ENCODE measurements at regions not wholly inside any gene's neighbourhood (a gene's known extent, or its start where the extent isn't known, plus 50 kb on each side); places are given as distances from the start of the nearest gene placed in this dataset.

DNA sequence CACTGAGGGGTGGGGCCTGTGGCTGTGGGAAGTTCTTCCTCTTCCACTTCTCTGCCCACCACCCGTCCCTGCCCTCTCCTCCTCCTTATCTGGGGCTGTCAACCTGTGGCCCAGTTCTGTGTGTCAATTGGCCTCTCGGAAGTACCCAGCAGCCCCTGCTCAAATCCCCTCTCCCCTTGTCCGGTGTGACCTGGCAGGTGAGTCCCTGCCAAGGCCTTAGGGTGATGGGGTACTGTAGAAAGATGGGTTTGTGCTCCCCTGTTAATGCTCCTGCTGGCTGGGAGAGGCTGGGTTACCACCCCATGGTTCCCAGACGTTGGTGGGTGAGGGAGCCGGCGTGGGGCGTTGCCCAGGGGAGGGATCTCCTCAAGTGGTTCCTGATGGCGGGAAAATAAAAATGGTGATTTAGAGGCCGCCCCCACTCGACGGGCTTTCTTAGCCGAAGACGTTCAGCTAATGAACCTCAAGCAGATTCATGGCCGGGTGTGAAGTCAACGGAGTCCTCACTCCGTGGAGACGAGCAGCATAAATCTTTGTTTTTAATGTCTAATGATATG, 141.2 kb downstream of the URI1 start:
- DNase-seq (ENCODE audit: low spot score), result no peak

DNA sequence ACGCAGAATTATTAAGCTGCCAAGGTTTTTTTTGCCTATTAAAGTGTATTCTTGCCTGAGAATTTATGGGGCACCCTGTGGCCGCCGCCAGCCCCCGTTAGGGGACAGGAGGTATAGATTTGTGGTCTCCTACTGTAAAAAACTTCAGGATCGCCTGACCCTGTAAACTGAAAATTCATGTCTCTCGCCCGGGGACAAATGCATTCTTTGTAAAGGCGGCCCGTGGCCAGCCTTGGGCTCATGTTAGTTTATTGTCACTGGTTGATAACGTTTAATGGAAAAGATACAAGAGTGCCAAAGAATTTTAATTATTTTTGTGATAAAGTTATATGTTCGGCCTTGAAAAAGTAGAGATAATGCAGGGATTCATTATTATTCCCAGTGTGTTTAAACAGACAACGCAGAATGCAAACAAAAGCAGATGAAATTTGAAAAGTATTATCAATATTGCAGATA, 141.7 kb downstream of the URI1 start:
- no peak for DNase-seq (ENCODE audit: low spot score)

DNA sequence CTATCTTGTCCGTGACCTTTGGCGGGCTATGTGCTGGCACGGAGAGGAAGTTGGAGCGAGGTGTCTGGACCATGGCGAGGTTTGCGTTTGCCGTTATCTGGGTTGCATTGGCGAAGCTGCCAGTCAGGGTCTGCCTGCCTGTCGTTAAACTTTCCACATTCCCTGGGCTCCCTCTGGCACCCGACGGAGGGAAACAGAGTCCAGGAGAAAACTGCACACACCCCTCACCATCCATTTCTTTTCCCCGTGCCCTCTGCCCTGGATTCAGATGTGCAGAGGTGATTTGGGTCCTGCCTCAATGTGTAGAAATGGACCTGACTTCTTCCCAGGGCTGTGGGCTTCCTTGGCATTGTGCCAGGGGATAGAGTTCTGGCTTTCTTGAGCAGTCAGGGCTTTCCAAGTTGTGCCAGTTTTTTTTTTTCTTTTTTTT, 142.4 kb downstream of the URI1 start:
- DNase-seq (ENCODE audit: low spot score), result no peak

DNA sequence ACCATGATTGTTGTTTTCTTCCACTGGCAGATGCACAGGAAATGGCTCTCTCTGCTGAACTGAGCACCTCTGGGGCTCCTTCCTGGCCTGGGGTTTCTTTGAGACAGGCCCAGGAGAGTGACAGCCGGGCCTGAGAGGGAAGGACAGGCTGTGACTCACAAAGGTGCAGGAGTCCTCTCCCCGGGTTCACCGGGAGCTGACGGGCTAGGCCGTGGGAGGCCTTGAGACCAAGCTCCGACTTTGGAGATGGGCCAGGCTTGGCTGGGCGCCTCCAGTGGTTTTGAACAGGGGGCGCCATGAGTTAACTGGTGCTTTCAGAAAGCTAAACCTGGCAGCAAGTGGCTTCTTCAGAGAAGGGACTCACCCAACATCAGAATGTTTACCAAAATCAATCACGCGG, 143.4 kb downstream of the URI1 start:
- no peak for DNase-seq (ENCODE audit: low spot score)

DNA sequence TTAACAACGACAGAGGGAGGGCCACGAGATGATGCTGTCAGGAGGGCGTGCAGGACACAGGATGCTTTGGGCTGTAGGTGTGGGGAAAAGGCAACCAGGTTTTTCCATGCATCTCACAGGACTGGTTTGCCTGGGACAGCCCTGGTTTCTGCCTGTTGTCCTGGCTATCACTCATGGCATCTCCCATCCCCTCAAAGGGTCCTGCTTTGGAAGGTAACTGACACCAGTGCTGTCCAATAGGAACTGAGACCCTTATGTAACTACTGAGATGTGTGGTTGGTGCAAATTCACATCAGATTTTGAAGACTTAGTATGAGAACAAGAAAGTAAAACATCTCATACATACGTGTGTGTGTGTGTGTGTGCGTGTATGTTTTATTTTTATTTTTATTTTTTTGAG, 144.2 kb downstream of the URI1 start:
- no peak for DNase-seq (ENCODE audit: low spot score)

DNA sequence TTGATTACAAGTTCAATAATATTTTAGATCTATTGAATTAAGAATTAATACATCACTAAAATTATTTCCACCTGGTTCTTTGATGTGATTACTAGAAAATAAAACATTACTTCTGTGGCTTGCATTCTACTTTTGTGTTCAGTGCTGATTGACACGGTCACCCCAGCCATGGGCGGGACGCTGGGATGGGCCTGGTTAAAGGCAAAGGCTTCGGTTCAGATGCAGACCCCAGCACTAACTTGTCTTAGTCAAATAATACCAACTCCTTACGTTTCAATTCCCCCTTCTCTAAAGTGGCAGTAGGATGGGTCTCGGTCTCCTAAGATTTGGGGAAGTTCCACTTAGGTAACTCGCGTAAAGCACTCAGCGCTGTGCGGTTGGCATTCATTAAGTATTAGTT, 144.9 kb downstream of the URI1 start:
- DNase-seq (ENCODE audit: low spot score), result no peak

DNA sequence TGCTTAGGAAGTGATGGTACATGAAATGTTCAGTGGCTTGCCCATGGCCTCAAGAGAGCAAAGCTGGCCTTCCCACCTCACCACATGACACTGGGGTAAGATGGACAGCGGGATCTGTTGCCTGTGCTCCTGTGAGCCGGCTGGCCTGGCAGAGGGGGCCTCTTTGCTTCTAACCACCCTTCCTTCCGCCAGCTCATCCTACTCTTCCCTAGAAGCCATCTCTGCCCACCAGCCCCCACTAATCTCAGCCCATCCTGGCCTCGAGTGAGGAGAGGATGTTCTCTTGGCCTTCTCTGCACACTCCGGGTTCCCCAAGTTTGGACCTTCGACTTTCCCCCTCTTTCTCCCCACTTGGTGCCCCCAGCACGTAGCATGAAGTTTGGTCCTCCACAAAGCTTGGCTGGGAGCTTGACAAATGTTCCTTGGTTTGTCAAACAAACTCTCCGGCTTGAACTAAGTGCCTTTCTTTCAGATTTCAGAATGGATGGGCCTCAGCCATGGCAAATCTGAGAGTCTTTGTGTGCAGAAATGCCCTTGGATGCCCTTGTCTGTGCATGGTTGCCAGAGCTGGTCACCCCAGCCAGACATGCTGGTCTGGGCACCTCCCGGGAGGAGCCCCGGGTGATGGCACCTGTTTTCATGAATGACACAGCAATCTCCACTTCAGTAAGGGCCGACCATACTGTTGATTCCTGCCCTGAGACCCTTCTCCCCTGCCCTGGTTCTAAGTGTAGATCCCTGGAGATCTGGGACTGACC, 145.5 kb downstream of the URI1 start:
- no peak for DNase-seq (ENCODE audit: low spot score)

DNA sequence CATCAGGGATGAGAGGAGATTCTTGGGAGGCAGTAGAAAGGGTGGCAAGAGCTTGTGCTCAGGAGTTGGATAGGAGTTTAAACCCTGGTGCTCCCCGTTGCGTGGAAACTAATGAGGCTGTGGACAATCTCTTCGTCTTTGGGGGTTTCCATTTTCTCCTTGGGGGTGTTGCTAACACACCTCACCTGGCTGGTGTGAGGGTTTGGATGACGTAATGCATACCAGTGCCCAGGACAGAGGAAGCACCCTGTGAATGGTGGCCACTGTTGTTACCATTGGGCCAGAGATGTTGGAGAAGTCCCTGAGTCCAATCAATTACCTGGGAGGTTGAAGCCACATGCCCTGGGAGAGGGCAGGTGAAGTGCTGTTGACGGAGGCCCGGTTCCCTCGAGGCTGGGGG, 146.5 kb downstream of the URI1 start:
- DNase-seq (ENCODE audit: low spot score), result no peak

DNA sequence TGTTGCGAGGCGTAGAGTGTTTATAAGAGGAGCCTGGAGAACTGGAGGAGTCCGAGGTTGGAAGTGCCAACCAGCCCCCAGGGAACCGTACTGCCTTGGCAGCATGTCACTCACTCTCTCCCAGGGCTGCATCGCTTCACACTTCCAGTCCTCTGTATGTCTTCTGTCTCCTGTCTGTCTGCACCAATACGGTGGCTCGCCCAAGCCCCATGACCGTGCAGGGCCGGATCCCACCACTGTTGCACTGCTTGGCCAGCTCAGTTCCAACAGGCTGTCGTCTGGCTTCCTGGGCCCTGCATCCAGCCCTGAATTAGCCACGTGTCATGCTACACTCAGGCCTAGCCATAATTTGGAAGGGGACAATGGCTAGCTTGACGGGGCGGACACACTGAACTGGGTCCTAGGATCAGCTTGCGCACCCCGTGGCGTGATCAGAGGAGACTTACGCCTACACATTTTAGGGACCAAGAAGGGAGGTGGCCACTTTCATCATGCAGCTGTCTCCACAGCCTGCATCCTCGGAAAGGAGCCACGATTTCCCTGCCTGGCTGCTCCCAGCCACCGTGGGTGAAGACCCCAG, 147.1 kb downstream of the URI1 start:
- DNase-seq (ENCODE audit: low spot score), result no peak

DNA sequence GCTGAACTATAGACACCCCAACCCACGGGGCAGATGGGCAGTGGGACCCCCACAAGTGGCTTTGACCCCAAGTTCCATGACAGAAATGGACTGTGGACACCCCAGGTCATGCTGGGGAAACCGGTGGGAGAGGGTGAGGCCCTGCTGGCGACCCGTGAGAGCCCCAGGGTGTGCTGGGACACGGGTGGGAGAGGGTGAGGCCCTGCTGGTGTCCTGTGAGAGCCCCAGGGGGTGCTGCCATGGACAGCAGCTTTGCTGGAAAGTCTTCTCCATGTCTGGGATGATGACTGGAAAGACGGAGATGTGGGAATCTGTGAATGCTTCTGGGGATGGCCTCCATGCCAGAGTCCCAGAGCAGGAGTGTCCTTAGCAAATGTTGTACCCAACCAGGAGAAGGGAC, 148.4 kb downstream of the URI1 start:
- no peak for DNase-seq (ENCODE audit: low spot score)

DNA sequence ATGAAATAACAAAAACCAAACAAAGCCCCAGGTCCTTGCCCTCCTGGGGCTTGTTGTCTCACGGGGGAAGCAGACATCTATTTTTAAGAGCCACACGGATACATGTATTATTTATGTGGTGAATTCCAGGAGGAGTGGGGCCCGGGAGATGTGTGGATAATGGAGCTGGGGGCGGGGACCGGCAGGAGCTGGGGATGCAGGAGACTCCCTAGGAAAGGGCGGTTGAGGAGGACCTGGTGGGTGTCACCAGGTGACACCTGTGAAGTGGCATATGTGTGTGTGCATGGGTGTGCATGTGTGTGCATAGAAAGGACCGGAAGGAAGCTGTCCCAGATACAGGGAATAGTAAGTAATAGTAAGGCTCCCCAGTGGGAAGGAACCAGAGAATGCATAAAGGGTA, 148.9 kb downstream of the URI1 start:
- no peak for DNase-seq (ENCODE audit: low spot score)

DNA sequence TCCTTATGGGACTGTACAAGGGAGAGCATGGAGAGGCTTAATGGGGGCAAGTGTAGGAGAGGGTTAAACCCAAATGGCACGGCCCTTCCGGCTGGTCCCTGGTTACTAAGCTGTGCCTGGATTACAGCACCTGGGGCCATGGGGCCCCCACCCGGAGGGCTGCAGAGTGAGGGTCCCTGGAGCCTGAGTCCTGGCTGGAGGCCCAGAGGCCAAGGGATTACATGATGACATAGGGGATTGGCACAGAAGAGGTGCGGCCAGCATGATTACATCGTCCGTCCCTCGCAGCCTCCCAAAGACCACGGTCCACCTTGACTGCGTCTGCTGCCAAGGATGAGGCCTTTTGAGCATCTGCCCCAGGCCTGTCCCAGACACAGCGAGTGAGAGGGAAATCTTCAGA, 149.4 kb downstream of the URI1 start:
- no peak for DNase-seq (ENCODE audit: low spot score)

DNA sequence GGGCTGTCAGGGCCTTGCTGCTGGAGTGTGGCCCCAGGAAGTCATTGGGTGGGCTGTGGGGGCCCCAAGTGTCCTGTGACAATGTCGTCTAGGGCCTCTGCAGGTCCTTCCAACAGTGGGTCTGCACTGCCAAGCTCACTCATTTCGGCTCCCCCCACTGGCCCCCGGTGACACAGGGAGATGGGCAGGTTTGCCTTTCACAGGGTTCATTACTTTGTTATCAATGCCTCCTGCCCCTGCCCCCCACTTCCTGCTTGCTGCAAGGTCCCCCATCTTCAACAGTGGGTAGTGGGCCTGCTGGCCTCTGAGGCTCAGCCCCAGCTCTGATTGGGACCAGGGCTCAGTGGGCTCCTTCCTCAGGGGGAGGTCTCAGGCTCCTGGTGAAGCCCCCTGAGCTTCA, 149.8 kb downstream of the URI1 start:
- DNase-seq (ENCODE audit: low spot score), result no peak

DNA sequence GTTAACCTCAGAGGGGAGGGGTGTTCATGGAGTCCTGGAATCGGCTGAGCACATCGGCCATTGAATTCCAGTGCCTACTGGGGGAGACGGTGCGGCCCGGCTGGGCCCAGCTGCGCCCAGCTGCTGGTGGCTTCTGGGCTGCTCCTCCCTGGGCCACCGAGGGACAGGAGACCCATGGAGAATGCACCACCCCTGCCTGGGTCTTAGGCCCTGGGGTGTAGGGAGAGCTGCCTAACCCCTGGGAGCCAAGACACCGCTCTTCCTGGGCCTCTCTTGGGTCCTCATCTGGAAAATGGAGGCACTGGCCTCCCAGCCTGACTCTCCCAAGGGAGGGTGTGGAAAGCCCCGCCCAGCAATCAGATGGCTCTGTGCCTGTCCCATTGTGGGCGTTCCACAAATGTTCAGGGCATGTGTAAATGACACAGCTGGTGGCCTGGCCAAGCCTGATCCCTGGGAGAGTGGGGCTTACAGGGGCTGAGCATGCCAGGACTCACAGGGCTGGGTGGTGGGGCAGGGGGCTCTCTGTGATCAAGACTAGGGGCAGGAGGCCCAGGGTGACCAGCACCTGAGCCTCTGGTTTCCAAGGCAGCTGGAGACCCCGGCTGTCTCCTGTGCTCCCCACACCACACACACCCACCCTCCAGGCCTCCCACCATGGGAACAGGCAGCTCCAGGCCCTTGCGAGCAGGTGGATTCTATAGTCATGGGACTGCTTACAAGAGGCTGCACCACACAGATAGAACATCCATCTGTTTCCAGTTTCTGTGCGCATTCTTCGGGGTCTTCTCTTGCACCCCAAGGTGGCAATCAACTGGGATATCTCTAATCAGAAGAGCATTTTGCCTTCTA, 150.9 kb downstream of the URI1 start:
- DNase-seq (ENCODE audit: low spot score), result no peak

DNA sequence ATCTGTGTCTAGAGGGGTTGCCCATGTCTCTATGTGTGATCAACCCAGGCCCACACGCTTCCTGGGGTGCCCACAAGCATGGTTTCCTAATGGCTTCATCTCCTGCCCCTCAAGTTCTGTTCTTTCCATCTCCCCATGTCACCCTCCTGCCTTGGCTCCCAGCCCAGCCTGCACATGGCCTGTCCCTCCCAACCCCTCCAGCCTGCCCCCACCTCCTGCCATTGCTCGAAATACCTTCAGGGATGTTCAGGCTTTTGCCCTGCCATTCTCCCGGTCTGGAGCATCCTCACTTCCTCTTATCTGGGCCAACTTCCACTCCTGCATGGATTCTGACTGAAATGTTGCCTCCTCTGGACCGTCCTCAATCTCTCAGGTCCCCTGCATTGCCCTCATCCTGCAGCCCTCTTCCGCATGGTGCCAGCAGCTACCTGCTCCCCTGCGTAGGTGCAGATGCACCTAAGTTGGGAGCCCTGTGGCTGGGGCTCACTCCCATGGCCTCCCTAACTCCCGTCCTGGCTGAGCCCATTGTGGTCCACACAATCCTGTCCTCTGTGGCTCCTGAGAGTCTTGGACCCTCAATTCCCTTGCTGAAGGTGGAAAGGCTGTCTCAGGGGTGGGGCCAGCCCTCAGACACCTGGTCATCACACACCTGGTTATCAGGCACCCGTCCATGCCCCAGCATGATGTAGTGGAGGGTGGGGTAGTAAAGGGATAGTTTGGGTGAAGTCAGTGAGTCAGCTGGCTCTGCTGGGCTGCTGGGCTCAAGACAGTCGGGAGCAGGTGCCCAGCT, 152.1 kb downstream of the URI1 start:
- DNase-seq (ENCODE audit: low spot score), result no peak

DNA sequence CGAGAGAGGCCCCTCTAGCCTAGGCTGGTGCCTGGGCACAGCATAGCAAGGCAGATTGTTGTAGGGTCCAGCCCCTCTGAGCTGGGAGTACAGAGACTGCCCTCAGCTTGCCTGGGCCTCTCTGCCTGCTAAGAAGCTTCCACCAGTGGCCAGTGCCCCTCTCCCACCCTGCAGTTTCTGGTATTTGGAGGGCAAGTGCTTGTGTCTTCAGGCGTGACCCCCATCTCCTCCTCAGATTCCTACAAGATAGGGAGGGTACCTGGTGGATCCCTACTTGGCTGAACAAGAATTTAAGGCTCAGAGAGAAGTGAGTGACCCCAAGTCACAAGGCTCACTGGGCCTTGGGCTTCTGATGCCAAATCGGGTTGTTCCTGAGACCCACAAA, 152.7 kb downstream of the URI1 start:
- no peak for DNase-seq (ENCODE audit: low spot score)

DNA sequence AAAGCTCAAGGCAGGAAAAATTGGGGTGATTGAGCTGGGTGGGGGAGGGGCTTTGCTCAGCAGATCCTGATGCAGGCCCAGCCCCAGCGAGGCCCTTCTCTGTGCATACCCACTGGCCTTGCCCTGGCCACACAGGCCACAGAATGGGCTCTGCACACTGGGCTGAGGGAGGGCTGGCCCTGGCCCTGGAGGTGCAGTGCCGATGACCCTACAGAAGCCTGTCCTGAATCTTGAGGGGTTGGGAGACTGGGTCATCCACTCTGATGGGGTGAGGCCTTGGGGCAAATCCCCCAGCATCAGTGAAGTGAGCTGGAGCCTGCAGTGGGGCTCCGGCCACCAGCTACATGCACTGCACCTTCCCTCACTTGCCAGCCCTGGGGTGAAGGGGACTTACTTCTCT, 153.1 kb downstream of the URI1 start:
- DNase-seq (ENCODE audit: low spot score), result no peak

DNA sequence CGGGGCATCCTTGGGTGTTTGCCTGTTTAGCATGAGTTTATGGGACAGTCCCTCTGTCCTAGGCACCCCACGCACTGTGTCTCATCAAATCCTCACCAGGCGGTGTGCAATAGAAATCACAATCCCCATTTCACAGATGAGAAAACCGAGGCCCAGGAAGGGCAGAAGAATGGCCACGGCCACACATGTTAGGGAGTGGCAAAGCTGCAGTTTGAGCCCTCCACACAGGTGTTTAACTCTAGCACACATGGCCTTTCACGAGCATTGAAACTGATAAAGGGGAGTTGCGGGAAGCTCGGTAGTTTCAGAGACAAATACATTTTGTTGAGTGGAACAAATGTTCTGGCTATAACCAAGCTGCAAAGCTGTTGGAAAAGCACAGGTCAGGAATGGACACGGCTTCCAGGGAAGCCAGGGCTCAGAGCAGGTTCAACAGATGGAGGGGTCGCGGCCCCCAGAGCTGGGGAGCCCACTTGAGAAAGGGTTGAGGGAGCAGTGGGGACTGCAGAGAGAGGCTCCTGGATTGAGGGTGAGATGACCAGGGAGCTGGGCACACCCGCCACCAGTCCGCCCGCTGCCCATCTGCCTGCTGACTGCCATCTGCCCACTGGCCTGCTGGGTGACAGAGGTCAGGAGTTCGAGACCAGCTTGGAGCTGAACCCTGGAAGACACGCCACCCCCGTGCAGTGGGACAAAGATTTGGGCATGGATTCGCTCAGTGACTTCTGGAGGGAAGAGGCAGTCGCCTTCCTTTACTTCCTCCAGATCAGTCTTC, 154.7 kb downstream of the URI1 start:
- no peak for DNase-seq (ENCODE audit: low spot score)

DNA sequence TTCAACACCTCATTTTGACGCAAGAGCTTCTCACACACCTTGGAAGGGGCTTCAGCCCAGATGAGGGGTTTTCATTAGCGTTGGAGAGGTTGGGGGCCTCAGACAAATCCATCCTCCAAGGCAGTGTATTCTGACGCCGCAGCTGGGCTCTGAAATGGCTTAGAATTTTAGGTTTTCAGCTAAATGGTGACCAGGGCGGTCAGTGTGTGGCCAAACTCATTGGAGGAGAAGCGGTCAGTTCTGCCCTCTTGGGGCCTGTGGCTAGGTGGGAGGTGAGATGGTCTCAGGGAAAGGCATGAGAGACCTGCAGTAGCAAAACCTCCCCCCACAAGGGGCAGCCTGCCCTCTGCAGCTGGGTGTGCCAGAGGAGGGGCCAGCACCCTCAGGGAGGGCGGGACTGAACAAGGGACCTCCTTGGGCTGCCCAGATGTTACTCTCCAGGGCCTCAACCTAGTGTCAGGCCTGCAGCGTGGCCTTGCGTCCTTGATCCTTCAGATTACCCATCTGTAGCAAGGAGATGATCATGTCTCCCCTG, 155.8 kb downstream of the URI1 start:
- DNase-seq (ENCODE audit: low spot score), result no peak

DNA sequence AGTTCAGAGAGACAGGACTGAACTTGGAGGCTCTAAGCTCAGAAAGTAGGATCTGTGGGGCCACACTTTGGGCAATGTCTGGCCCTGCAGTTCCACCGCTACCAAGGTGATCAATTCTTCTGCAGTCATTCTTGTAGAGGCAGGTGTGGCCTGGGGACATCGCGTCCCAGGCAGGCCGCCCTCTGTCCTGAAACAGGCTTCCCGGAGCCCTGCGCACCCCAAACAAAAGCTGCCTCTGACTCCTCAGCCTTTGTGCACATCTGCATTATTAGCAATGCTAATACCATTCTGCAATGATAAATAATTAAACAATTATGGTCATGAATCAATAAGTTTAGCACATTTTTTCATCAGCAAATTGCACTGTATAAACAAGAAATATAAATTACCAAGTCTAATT, 160.2 kb downstream of the URI1 start:
- DNase-seq (ENCODE audit: low spot score), result no peak

DNA sequence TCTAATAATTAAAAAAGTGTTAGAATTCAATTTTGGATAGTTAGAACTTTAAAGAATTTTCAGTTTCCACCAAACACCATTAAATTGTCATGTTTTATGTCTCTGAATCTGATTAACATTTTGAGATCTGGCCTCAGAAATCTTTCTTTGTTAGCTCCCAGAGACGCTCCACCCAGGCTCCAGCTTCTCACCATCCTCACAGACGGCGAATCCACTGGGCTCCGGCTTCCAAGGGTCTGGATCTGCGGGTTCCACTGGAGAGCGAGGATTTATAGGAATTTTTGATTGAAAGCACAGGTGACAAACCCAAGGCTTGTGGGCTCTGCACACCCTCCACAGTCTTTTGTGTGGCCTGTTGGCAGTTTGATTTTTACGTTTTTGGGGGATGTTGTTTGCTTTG, 160.6 kb downstream of the URI1 start:
- no peak for DNase-seq (ENCODE audit: low spot score)
